Neural progenitor cell (in vitro differentiated cells): ENCODE measurements at regions not wholly inside any gene's neighbourhood (a gene's known extent, or its start where the extent isn't known, plus 50 kb on each side); places are given as distances from the start of the nearest gene placed in this dataset.

Experiments
- EZH2 ChIP-seq: fragments of 200-600 bp; sonication (generic); IDR thresholded peaks from 2 replicates; pipeline ENCODE4 v1.6.1; 2017; ENCODE audit warnings: antibody characterized with exemption, mild to moderate bottlenecking, moderate library complexity
- TF ChIP-seq, protein P1 (sequence below): fragments of 200-600 bp; sonication (generic); IDR thresholded peaks from 2 replicates; pipeline ENCODE4 v1.5.1; 2017; ENCODE audit warnings: antibody characterized with exemption, mild to moderate bottlenecking

- TF ChIP-seq, protein P1, sequence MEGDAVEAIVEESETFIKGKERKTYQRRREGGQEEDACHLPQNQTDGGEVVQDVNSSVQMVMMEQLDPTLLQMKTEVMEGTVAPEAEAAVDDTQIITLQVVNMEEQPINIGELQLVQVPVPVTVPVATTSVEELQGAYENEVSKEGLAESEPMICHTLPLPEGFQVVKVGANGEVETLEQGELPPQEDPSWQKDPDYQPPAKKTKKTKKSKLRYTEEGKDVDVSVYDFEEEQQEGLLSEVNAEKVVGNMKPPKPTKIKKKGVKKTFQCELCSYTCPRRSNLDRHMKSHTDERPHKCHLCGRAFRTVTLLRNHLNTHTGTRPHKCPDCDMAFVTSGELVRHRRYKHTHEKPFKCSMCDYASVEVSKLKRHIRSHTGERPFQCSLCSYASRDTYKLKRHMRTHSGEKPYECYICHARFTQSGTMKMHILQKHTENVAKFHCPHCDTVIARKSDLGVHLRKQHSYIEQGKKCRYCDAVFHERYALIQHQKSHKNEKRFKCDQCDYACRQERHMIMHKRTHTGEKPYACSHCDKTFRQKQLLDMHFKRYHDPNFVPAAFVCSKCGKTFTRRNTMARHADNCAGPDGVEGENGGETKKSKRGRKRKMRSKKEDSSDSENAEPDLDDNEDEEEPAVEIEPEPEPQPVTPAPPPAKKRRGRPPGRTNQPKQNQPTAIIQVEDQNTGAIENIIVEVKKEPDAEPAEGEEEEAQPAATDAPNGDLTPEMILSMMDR: no peak
- no peak for TF ChIP-seq EZH2
Observed at GRCh38 chr4:79823148-79823763, 249.8 kb downstream of the ANTXR2 start.
